MM.1S (cell line): ENCODE measurements at regions not wholly inside any gene's neighbourhood (a gene's known extent, or its start where the extent isn't known, plus 50 kb on each side); places are given as distances from the start of the nearest gene placed in this dataset.

Experiments
- EZH2 ChIP-seq: fragments of 300-600 bp; sonication (generic); optimal IDR thresholded peaks from 2 replicates; pipeline ENCODE3; 2017; ENCODE audit warnings: low read depth, mild to moderate bottlenecking, antibody characterized with exemption, low read length, mixed read lengths
- EZH2phosphoT487 ChIP-seq: fragments of 300-600 bp; sonication (generic); IDR thresholded peaks from 2 replicates; pipeline ENCODE4 v1.6.1; 2018; ENCODE audit warnings: antibody characterized with exemption, low read length
- TF ChIP-seq, protein P1 (sequence below): fragments of 300-600 bp; sonication (generic); IDR thresholded peaks from 2 replicates; pipeline ENCODE4 v1.5.1; 2016; ENCODE audit warnings: antibody characterized with exemption, low read length, mixed read lengths

DNA sequence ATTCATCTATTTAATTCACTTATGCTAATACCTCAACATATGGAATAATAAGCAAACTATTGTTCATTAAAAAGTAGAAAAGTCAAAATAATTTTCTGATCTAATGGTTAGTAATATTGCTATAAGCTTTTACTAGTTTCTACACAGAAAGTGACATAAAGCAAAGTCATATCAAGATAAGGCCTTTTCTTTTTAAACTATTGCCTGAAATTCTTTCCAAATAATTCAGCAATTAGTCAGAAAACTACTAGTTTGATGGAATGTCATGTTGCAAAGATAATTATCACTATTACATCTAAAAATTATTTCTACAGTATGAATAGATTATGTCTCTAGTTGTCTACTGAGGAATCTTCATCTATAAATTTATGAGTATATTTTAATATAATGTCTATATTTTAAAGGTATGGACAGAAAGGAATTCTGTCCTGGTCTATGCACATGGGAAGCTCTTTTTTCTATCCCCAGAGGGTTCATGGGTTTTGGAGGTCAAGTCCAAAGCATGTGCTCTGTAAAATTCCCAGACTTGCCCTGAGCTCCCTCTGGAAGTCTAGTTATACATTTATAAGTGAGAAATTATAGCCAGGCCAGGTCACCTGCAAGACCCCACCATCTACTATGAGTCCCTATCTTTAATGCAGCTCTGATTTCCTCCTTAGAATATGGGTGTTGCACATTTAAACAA lies 84.6 kb upstream of the DPYD start:
- TF ChIP-seq, protein P1, sequence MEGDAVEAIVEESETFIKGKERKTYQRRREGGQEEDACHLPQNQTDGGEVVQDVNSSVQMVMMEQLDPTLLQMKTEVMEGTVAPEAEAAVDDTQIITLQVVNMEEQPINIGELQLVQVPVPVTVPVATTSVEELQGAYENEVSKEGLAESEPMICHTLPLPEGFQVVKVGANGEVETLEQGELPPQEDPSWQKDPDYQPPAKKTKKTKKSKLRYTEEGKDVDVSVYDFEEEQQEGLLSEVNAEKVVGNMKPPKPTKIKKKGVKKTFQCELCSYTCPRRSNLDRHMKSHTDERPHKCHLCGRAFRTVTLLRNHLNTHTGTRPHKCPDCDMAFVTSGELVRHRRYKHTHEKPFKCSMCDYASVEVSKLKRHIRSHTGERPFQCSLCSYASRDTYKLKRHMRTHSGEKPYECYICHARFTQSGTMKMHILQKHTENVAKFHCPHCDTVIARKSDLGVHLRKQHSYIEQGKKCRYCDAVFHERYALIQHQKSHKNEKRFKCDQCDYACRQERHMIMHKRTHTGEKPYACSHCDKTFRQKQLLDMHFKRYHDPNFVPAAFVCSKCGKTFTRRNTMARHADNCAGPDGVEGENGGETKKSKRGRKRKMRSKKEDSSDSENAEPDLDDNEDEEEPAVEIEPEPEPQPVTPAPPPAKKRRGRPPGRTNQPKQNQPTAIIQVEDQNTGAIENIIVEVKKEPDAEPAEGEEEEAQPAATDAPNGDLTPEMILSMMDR: no peak
- TF ChIP-seq EZH2phosphoT487 (no peak), EZH2 (no peak)
